KMS-11 (cell line): ENCODE measurements at regions not wholly inside any gene's neighbourhood (a gene's known extent, or its start where the extent isn't known, plus 50 kb on each side); places are given as distances from the start of the nearest gene placed in this dataset.

ENCODE experiments used
- H2AFZ ChIP-seq: fragments of 200-600 bp; sonication (generic); 2 replicates; pipeline ENCODE4 v1.6.1; 2016; ENCODE audit warnings: antibody characterized with exemption, mixed run types, low read depth
- H3K27ac ChIP-seq: fragments of 200-600 bp; sonication (generic); 2 replicates; pipeline ENCODE4 v1.6.1; 2016; ENCODE audit warnings: mild to moderate bottlenecking, mixed run types
- H3K27me3 ChIP-seq: fragments of 200-600 bp; sonication (generic); 2 replicates; pipeline ENCODE4 v1.6.1; 2017; ENCODE audit warnings: mild to moderate bottlenecking, low read depth, mixed run types, moderate library complexity; ENCODE audit not compliant: insufficient read depth
- H3K36me3 ChIP-seq: fragments of 200-600 bp; sonication (generic); 2 replicates; pipeline ENCODE4 v1.6.1; 2017; ENCODE audit warnings: mild to moderate bottlenecking, mixed run types; ENCODE audit not compliant: insufficient read depth
- H3K4me1 ChIP-seq: fragments of 200-600 bp; sonication (generic); 2 replicates; pipeline ENCODE4 v1.6.1; 2016; ENCODE audit warnings: mild to moderate bottlenecking, low read depth, mixed run types; ENCODE audit not compliant: poor library complexity, severe bottlenecking
- H3K4me2 ChIP-seq: fragments of 200-600 bp; sonication (generic); 2 replicates; pipeline ENCODE4 v1.7.0; 2016; ENCODE audit warnings: mild to moderate bottlenecking, mixed run types
- H3K4me3 ChIP-seq: fragments of 200-600 bp; sonication (generic); IDR thresholded peaks from 2 replicates; pipeline ENCODE4 v1.6.1; 2017; ENCODE audit warnings: low read depth, low read length, mixed read lengths; ENCODE audit not compliant: insufficient read depth
- H3K79me2 ChIP-seq: fragments of 200-600 bp; sonication (generic); 2 replicates; pipeline ENCODE4 v1.6.1; 2016; ENCODE audit warnings: low read depth, mixed run types; ENCODE audit not compliant: insufficient read depth
- H3K9ac ChIP-seq: fragments of 200-600 bp; sonication (generic); 2 replicates; pipeline ENCODE4 v1.6.1; 2016; ENCODE audit warnings: mild to moderate bottlenecking, mixed run types
- H4K20me1 ChIP-seq: fragments of 200-600 bp; sonication (generic); 2 replicates; pipeline ENCODE4 v1.6.1; 2016; ENCODE audit warnings: mild to moderate bottlenecking, mixed run types; ENCODE audit not compliant: insufficient read depth
- TF ChIP-seq, protein P1 (sequence below): fragments of 200-600 bp; sonication (generic); conservative IDR thresholded peaks from 2 replicates; pipeline ENCODE4 v1.6.1; 2017; ENCODE audit warnings: low read depth, mild to moderate bottlenecking, antibody characterized with exemption, low read length, moderate library complexity, mixed read lengths

DNA sequence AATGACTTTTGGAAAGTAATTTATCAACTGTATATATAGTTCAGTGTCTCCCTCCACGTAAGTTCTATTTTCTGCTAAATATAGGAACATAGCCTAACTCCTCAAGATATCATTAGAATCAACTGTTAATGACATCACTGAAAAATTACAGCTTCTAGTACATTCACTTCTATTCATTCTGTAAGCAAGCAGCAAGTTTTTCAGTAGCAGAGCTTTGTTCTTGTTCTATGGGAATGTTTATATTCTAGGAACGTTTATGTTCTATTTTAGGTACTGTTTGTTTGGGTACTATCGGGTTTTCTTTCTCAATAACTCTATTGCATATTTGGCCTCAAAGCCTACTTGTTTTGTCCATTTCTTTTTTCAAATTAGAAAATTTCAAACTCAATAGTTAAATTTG, 525.6 kb downstream of the EPHA7 start:
- H4K20me1 ChIP-seq: no peaks in the 10 kb centered on the region
- no peaks in the 10 kb centered on the region for H3K27me3 ChIP-seq
- no peaks in the 10 kb centered on the region for H3K4me1 ChIP-seq
- TF ChIP-seq, protein P1, sequence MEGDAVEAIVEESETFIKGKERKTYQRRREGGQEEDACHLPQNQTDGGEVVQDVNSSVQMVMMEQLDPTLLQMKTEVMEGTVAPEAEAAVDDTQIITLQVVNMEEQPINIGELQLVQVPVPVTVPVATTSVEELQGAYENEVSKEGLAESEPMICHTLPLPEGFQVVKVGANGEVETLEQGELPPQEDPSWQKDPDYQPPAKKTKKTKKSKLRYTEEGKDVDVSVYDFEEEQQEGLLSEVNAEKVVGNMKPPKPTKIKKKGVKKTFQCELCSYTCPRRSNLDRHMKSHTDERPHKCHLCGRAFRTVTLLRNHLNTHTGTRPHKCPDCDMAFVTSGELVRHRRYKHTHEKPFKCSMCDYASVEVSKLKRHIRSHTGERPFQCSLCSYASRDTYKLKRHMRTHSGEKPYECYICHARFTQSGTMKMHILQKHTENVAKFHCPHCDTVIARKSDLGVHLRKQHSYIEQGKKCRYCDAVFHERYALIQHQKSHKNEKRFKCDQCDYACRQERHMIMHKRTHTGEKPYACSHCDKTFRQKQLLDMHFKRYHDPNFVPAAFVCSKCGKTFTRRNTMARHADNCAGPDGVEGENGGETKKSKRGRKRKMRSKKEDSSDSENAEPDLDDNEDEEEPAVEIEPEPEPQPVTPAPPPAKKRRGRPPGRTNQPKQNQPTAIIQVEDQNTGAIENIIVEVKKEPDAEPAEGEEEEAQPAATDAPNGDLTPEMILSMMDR: no peak
- no peak overlapping the region for H2AFZ ChIP-seq
- no peak overlapping the region for H3K4me2 ChIP-seq
- H3K9ac ChIP-seq: no peak overlapping the region
- no peaks in the 10 kb centered on the region for H3K79me2 ChIP-seq
- H3K4me3 ChIP-seq: no peak overlapping the region
- H3K27ac ChIP-seq: no peak overlapping the region
- H3K36me3 ChIP-seq: no peaks in the 10 kb centered on the region

DNA sequence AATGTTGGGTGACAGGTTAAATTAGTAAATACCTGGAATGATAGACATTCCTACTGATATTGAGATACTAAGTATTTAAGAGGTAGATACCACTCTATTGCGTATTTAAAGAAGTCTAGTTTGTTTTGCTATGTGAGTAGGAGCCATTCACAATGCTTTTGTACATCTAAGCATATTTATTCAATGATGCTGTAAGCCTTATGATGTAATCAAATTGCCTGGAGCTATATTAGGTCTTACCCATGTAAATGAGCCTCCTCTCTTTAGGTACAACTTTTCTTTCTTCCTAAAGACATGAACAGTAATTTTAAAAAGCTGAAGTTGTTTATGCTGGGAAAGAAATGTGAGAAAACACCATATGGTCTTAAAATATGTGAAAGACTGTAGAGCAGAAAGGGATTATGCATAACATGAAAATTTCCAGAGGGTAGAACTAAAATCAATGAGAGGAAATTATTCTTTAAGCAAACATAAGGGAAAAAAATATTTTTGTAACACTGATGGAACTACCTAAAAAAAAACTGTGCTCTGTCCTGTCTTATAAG, 526.7 kb downstream of the EPHA7 start:
- no peaks in the 10 kb centered on the region for H3K27me3 ChIP-seq
- no peak overlapping the region for H3K4me3 ChIP-seq
- H2AFZ ChIP-seq: no peak overlapping the region
- TF ChIP-seq, protein P1: no peak
- no peak overlapping the region for H3K27ac ChIP-seq
- H3K4me2 ChIP-seq: no peak overlapping the region
- no peaks in the 10 kb centered on the region for H3K79me2 ChIP-seq
- no peaks in the 10 kb centered on the region for H3K36me3 ChIP-seq
- H4K20me1 ChIP-seq: no peaks in the 10 kb centered on the region
- no peak overlapping the region for H3K9ac ChIP-seq
- no peaks in the 10 kb centered on the region for H3K4me1 ChIP-seq

DNA sequence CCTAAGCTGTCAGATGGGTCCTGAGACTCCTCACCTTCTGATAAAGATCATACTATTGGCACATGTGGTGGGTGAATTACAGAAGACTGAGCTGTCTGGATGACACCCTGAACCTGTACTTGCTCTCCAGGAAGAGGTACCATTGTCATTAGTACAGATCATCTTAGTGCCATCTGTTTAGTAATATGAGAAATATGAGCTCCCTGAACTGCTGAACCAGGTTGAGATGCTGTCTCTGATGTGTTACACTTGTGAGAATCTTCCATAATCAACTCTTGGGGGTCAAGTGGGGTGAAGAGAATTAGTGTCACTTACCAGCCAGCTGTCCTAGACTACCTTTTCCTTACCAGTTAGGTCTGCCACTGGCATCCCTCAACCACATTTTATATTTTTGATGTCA, 531.0 kb downstream of the EPHA7 start:
- H3K36me3 ChIP-seq: no peaks in the 10 kb centered on the region
- H3K4me1 ChIP-seq: no peaks in the 10 kb centered on the region
- no peaks in the 10 kb centered on the region for H3K79me2 ChIP-seq
- TF ChIP-seq, protein P1: no peak
- no peak overlapping the region for H3K4me3 ChIP-seq
- H2AFZ ChIP-seq: no peak overlapping the region
- no peaks in the 10 kb centered on the region for H4K20me1 ChIP-seq
- no peak overlapping the region for H3K27ac ChIP-seq
- no peak overlapping the region for H3K4me2 ChIP-seq
- H3K27me3 ChIP-seq: no peaks in the 10 kb centered on the region
- no peak overlapping the region for H3K9ac ChIP-seq

DNA sequence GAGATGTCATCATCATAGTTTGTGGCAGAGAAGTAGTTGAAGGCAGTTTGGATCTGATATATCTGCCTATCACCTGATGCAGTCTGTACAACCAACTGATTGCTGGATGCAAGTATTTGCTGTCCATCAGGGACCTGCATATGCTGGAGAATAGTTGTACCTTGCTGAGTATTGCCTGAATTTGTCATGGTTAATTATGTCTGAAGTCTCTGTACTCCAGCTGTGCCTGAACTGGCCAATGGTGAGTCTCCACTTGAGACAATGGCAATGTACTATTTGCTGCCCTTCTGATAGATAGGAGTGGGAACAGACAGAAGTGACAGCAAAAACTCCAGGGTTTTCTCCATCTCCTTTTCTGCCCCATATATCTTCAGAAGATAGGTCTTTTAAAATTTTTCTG, 531.5 kb downstream of the EPHA7 start:
- Histone ChIP-seq H3K4me1 (no peaks in the 10 kb centered on the region), H3K79me2 (no peaks in the 10 kb centered on the region), H3K4me3 (no peak overlapping the region), H3K9ac (no peak overlapping the region), H2AFZ (no peak overlapping the region), H3K4me2 (no peak overlapping the region), H3K27ac (no peak overlapping the region), H4K20me1 (no peaks in the 10 kb centered on the region), H3K27me3 (no peaks in the 10 kb centered on the region), H3K36me3 (no peaks in the 10 kb centered on the region)
- TF ChIP-seq, protein P1: no peak
